ENCODE measurements at regions not wholly inside any gene's neighbourhood (a gene's known extent, or its start where the extent isn't known, plus 50 kb on each side); places are given as distances from the start of the nearest gene placed in this dataset.
"Not testable (repeated sequence)": the region's sequence is repeated elsewhere in the genome, so short reads cannot be mapped to it uniquely, and the experiment has no call there.

- no peak for DNase-seq (ENCODE audit: low read depth in 3 of 3)
Measured at GRCh38 chrX:109782994-109783700, 50.1 kb upstream of the ACSL4 start.

- no peak for DNase-seq (ENCODE audit: low read depth in 3 of 3)
Measured at GRCh38 chrX:109783701-109784079, 50.6 kb upstream of the ACSL4 start.

GRCh38 chrX:109785053-109785452, 52.0 kb upstream of the ACSL4 start:
- DNase-seq (ENCODE audit: low read depth in 3 of 3): no peak

- DNase-seq (ENCODE audit: low read depth in 3 of 3): not testable (repeated sequence)
Measured at GRCh38 chrX:109790511-109790910, 57.5 kb upstream of the ACSL4 start.

- no peak for DNase-seq (ENCODE audit: low read depth in 3 of 3)
Measured at GRCh38 chrX:109793191-109793590, 60.1 kb upstream of the ACSL4 start.

- no peak for DNase-seq (ENCODE audit: low read depth in 3 of 3)
Measured at GRCh38 chrX:109795682-109796081, 62.6 kb upstream of the ACSL4 start.

GRCh38 chrX:109797311-109797975, 64.4 kb upstream of the ACSL4 start:
- no peak for DNase-seq (ENCODE audit: low read depth in 3 of 3)

GRCh38 chrX:109812236-109812635, 79.2 kb upstream of the ACSL4 start:
- no peak for DNase-seq (ENCODE audit: low read depth in 3 of 3)

GRCh38 chrX:109813236-109813635, 80.2 kb upstream of the ACSL4 start:
- DNase-seq (ENCODE audit: low read depth in 3 of 3): no peak

- DNase-seq (ENCODE audit: low read depth in 3 of 3): no peak
Measured at GRCh38 chrX:109818976-109819375, 85.9 kb upstream of the ACSL4 start.

- no peak for DNase-seq (ENCODE audit: low read depth in 3 of 3)
Measured at GRCh38 chrX:109822861-109823260, 89.8 kb upstream of the ACSL4 start.

- no peak for DNase-seq (ENCODE audit: low read depth in 3 of 3)
Measured at GRCh38 chrX:109826954-109827708, 94.1 kb upstream of the ACSL4 start.

GRCh38 chrX:109827772-109828171, 94.7 kb upstream of the ACSL4 start:
- DNase-seq (ENCODE audit: low read depth in 3 of 3): no peak

GRCh38 chrX:109830157-109830703, 97.2 kb upstream of the ACSL4 start:
- DNase-seq (ENCODE audit: low read depth in 3 of 3): no peak

- DNase-seq (ENCODE audit: low read depth in 3 of 3): no peak
Measured at GRCh38 chrX:109830704-109831206, 97.7 kb upstream of the ACSL4 start.

- no peak for DNase-seq (ENCODE audit: low read depth in 3 of 3)
Measured at GRCh38 chrX:109831326-109831985, 98.4 kb upstream of the ACSL4 start.

- no peak for DNase-seq (ENCODE audit: low read depth in 3 of 3)
Measured at GRCh38 chrX:109839694-109840567, 106.9 kb upstream of the ACSL4 start.

GRCh38 chrX:109840585-109840984, 107.5 kb upstream of the ACSL4 start:
- DNase-seq (ENCODE audit: low read depth in 3 of 3): no peak

- DNase-seq (ENCODE audit: low read depth in 3 of 3): no peak
Measured at GRCh38 chrX:109841257-109841656, 108.2 kb upstream of the ACSL4 start.

GRCh38 chrX:109841869-109842579, 109.0 kb upstream of the ACSL4 start:
- DNase-seq (ENCODE audit: low read depth in 3 of 3): no peak
